ENCODE measurements at regions not wholly inside any gene's neighbourhood (a gene's known extent, or its start where the extent isn't known, plus 50 kb on each side); places are given as distances from the start of the nearest gene placed in this dataset.

- H3K9me3 ChIP-seq (ENCODE audit: severe bottlenecking): peaks cover 5% of the 10 kb centered on the region
- no peak overlapping the region for H3K27ac ChIP-seq (ENCODE audit: poor library complexity, severe bottlenecking)
- DNase-seq (ENCODE audit: low spot score) (no peak), ATAC-seq (ENCODE audit: low read depth) (no peak)
- H3K4me3 ChIP-seq (ENCODE audit: severe bottlenecking): no peak overlapping the region
- H3K27me3 ChIP-seq (ENCODE audit: insufficient read depth, poor library complexity, severe bottlenecking): no peaks in the 10 kb centered on the region
- TF ChIP-seq CTCF (IDR thresholded peaks at IDR 0.05; ENCODE audit: poor library complexity, severe bottlenecking): no peak
- no peaks in the 10 kb centered on the region for H3K36me3 ChIP-seq (ENCODE audit: low read depth)
- H3K4me1 ChIP-seq (ENCODE audit: insufficient read depth, poor library complexity, severe bottlenecking): peaks cover 2% of the 10 kb centered on the region
Observed at GRCh38 chr10:128633864-128634540, 507.8 kb upstream of the MKI67 start.

GRCh38 chr10:128642023-128642422 lies 515.8 kb upstream of the MKI67 start:
- Histone ChIP-seq H3K9me3 (ENCODE audit: severe bottlenecking) (peaks cover 3% of the 10 kb centered on the region), H3K27me3 (ENCODE audit: insufficient read depth, poor library complexity, severe bottlenecking) (no peaks in the 10 kb centered on the region), H3K27ac (ENCODE audit: poor library complexity, severe bottlenecking) (no peak overlapping the region), H3K36me3 (ENCODE audit: low read depth) (no peaks in the 10 kb centered on the region), H3K4me3 (ENCODE audit: severe bottlenecking) (no peak overlapping the region), H3K4me1 (ENCODE audit: insufficient read depth, poor library complexity, severe bottlenecking) (no peaks in the 10 kb centered on the region)
- ATAC-seq (ENCODE audit: low read depth): no peak
- DNase-seq (ENCODE audit: low spot score): no peak
- TF ChIP-seq CTCF (IDR thresholded peaks at IDR 0.05; ENCODE audit: poor library complexity, severe bottlenecking): no peak

GRCh38 chr10:128642502-128642901 lies 516.3 kb upstream of the MKI67 start:
- Histone ChIP-seq H3K36me3 (ENCODE audit: low read depth) (no peaks in the 10 kb centered on the region), H3K4me3 (ENCODE audit: severe bottlenecking) (no peak overlapping the region), H3K4me1 (ENCODE audit: insufficient read depth, poor library complexity, severe bottlenecking) (no peaks in the 10 kb centered on the region), H3K27me3 (ENCODE audit: insufficient read depth, poor library complexity, severe bottlenecking) (no peaks in the 10 kb centered on the region), H3K9me3 (ENCODE audit: severe bottlenecking) (peaks cover 3% of the 10 kb centered on the region), H3K27ac (ENCODE audit: poor library complexity, severe bottlenecking) (no peak overlapping the region)
- no peak for ATAC-seq (ENCODE audit: low read depth)
- DNase-seq (ENCODE audit: low spot score): no peak
- TF ChIP-seq CTCF (IDR thresholded peaks at IDR 0.05; ENCODE audit: poor library complexity, severe bottlenecking): no peak

GRCh38 chr10:128643658-128644057 lies 517.4 kb upstream of the MKI67 start:
- Histone ChIP-seq H3K27ac (ENCODE audit: poor library complexity, severe bottlenecking) (no peak overlapping the region), H3K4me3 (ENCODE audit: severe bottlenecking) (no peak overlapping the region), H3K9me3 (ENCODE audit: severe bottlenecking) (no peaks in the 10 kb centered on the region), H3K4me1 (ENCODE audit: insufficient read depth, poor library complexity, severe bottlenecking) (no peaks in the 10 kb centered on the region), H3K27me3 (ENCODE audit: insufficient read depth, poor library complexity, severe bottlenecking) (no peaks in the 10 kb centered on the region), H3K36me3 (ENCODE audit: low read depth) (no peaks in the 10 kb centered on the region)
- no peak for TF ChIP-seq CTCF (IDR thresholded peaks at IDR 0.05; ENCODE audit: poor library complexity, severe bottlenecking)
- no peak for ATAC-seq (ENCODE audit: low read depth)
- no peak for DNase-seq (ENCODE audit: low spot score)

GRCh38 chr10:128645486-128645885 lies 519.3 kb upstream of the MKI67 start:
- H3K27me3 ChIP-seq (ENCODE audit: insufficient read depth, poor library complexity, severe bottlenecking): no peaks in the 10 kb centered on the region
- no peak overlapping the region for H3K4me3 ChIP-seq (ENCODE audit: severe bottlenecking)
- no peak for DNase-seq (ENCODE audit: low spot score)
- H3K27ac ChIP-seq (ENCODE audit: poor library complexity, severe bottlenecking): no peak overlapping the region
- no peak for ATAC-seq (ENCODE audit: low read depth)
- no peak for TF ChIP-seq CTCF (IDR thresholded peaks at IDR 0.05; ENCODE audit: poor library complexity, severe bottlenecking)
- H3K4me1 ChIP-seq (ENCODE audit: insufficient read depth, poor library complexity, severe bottlenecking): no peaks in the 10 kb centered on the region
- H3K9me3 ChIP-seq (ENCODE audit: severe bottlenecking): no peaks in the 10 kb centered on the region
- no peaks in the 10 kb centered on the region for H3K36me3 ChIP-seq (ENCODE audit: low read depth)

All from RWPE2 (cell line).